ENCODE measurements at regions not wholly inside any gene's neighbourhood (a gene's known extent, or its start where the extent isn't known, plus 50 kb on each side); places are given as distances from the start of the nearest gene placed in this dataset.

- no peak for TF ChIP-seq CTCF (IDR thresholded peaks at IDR 0.05; ENCODE audit: insufficient read depth, low read depth, low read length)
- ChIA-PET CTCF (no interaction called here), POLR2A (no interaction called here)
- no peak for DNase-seq (ENCODE audit: low read depth)
- Histone ChIP-seq H3K4me3 (ENCODE audit: low read depth, low read length) (no peak overlapping the region), H3K27me3 (ENCODE audit: control insufficient read depth, insufficient read depth, low read length) (no peaks in the 10 kb centered on the region), H3K36me3 (ENCODE audit: control insufficient read depth, insufficient read depth, low read length) (no peaks in the 10 kb centered on the region)
These were observed 289.9 kb downstream of the SHOX2 start for GRCh38 chr3:157816296-157816695.

DNA sequence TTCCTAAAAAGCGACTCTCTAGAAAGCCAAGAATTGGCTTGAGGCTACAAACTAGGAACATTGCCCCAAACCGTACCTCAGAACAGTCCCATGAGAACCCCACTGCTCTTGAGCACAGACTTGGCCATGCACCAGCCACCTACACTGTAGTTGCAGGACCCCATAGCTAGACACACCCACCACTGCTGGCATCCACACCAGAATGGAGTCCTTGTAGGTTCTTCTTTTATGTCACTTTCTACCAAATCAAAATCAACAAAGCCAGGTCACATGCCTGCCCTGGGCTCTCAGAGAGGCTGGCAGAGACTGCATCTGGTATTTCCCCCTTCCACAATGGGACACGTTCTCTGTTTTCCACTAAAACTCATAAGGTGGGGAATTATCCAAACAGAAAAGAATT, 290.5 kb downstream of the SHOX2 start:
- no peak for TF ChIP-seq CTCF (IDR thresholded peaks at IDR 0.05; ENCODE audit: insufficient read depth, low read depth, low read length)
- POLR2A ChIA-PET, result no interaction called here
- H3K27me3 ChIP-seq (ENCODE audit: control insufficient read depth, insufficient read depth, low read length), result no peaks in the 10 kb centered on the region
- H3K36me3 ChIP-seq (ENCODE audit: control insufficient read depth, insufficient read depth, low read length), result no peaks in the 10 kb centered on the region
- CTCF ChIA-PET, result no interaction called here
- DNase-seq (ENCODE audit: low read depth), result no peak
- no peak overlapping the region for H3K4me3 ChIP-seq (ENCODE audit: low read depth, low read length)

DNA sequence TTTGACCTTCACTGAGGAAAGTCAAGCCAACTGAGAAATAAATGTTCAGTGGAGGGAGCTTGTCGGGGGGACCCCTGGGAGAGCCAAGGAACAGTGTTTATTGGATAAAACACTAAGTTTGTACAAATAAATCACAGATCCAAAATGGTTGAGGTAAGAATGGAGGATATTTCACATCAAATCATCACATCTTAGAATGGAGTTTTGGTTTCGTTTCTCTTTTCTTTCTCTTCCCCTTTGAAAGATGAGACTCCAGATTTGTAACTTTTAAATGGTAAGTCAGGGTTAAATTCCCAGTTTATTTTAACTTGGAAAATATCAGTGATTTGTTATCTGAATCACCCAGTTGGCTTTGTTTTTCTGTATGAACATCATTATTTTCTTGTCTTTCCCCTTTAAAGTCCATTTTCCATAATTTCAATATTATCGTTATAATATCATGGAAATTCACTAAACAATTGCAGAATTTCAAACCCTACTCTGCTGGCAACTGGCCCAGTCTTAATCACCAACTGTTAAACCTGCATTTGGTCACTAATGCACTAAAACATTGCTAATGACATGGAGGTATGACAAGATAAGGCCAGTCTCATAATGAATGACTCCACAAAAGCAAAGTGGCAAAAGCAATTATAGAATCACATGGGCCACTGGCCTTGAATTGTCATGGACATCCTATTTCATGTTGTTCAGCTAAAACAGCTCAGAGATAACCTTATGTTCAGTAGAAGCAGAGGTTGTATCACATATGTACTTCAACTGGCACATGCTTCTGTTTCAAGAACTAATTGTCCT, 295.1 kb downstream of the SHOX2 start:
- H3K36me3 ChIP-seq (ENCODE audit: control insufficient read depth, insufficient read depth, low read length), result no peaks in the 10 kb centered on the region
- ChIA-PET POLR2A (no interaction called here), CTCF (no interaction called here)
- TF ChIP-seq CTCF (IDR thresholded peaks at IDR 0.05; ENCODE audit: insufficient read depth, low read depth, low read length), result no peak
- no peak for DNase-seq (ENCODE audit: low read depth)
- H3K27me3 ChIP-seq (ENCODE audit: control insufficient read depth, insufficient read depth, low read length), result no peaks in the 10 kb centered on the region
- no peak overlapping the region for H3K4me3 ChIP-seq (ENCODE audit: low read depth, low read length)

DNA sequence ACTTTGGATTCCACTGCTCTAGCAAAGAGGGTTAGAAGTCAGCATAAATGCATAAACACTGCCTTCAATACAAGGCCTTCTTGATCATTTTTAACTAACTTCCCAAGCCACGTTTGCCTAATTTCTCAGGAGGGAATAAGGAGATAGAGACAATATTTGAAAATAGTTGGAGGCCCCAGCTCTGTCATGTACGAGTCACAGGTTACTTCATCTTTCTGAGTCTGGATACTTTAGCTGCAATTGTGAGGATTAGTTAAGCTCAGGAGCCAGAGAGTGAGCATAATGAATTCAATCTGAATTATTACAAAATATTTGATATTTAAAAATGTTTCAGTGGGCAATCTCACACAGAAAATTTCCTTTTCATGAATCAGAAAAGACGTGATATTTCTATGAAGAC, 298.9 kb downstream of the SHOX2 start:
- CTCF ChIA-PET, result no interaction called here
- Histone ChIP-seq H3K27me3 (ENCODE audit: control insufficient read depth, insufficient read depth, low read length) (no peaks in the 10 kb centered on the region), H3K36me3 (ENCODE audit: control insufficient read depth, insufficient read depth, low read length) (no peaks in the 10 kb centered on the region), H3K4me3 (ENCODE audit: low read depth, low read length) (no peak overlapping the region)
- POLR2A ChIA-PET, result interaction anchor here (0.5 to 0.6 kb wide), 2 partner anchors 61 to 87 kb away, joined by 3 read pairs; no protein-coding TSS in a partner anchor
- no peak for TF ChIP-seq CTCF (IDR thresholded peaks at IDR 0.05; ENCODE audit: insufficient read depth, low read depth, low read length)
- no peak for DNase-seq (ENCODE audit: low read depth)

DNA sequence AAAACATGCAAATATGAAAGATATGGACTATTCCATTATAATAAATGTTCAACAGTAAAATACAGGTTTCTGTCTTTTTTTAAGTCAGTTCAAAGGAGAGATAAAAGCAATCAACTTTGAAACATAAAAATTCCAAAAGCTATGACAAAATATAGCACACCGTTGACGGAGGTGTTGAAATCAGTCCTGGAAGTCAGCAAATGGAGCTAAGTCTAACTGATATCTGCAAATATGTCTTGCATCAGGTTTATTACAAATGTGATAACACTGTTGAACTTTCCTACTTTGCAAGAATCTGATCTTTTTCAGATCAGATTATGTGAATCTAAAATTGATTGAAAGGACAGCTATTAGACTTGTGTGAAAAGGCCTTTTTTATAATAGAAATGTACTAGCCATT, 300.7 kb downstream of the SHOX2 start:
- no peak for DNase-seq (ENCODE audit: low read depth)
- ChIA-PET CTCF (no interaction called here), POLR2A (no interaction called here)
- Histone ChIP-seq H3K27me3 (ENCODE audit: control insufficient read depth, insufficient read depth, low read length) (no peaks in the 10 kb centered on the region), H3K36me3 (ENCODE audit: control insufficient read depth, insufficient read depth, low read length) (no peaks in the 10 kb centered on the region), H3K4me3 (ENCODE audit: low read depth, low read length) (no peak overlapping the region)
- no peak for TF ChIP-seq CTCF (IDR thresholded peaks at IDR 0.05; ENCODE audit: insufficient read depth, low read depth, low read length)
